ENCODE measurements at regions not wholly inside any gene's neighbourhood (a gene's known extent, or its start where the extent isn't known, plus 50 kb on each side); places are given as distances from the start of the nearest gene placed in this dataset.

DNA sequence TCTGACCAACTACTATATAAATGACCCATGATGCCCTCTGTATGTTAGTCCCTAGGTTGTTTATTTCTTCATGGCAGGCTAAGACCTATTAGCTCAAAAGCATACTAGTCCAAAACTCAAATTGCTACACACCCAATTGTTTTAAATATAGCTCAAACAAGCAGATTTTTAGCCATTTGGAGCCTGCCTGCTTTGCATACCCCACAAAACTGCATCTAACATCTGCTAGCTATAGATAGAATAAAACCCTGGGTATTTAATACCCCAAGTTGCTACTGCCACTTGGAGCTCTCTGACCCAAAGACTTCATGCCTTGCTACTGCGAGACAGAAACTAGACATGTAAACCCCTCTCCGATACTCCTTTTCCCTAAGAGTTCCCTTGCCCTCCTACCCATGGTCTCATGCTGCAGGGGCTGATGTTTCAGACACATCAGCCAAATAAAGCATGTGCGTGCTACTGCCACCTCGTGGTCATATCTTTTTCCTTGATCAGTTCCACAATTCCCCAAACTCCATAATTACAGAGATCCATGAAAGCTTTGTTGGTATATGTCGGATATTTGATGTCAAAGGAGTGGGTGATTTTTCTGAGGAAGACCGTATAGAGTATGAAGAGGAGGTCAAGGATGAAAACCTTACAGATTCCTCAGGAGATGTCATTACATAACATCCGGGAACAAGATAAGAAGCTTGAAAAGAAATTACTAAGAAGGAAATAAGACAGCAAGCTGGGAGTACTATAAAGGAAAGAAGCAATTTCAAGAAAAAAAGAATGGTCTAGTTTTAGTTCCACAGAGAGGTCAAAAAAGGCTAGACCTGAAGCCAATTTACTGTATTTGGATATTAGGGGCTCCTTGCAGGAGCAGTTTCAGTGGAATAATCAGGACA, 386.6 kb downstream of the SH2D4B start:
- Histone ChIP-seq H3K4me3 (no peak overlapping the region), H3K27me3 (ENCODE audit: low read depth) (peaks cover 34% of the 10 kb centered on the region), H3K27ac (replicated peaks) (no peak overlapping the region), H3K36me3 (no peaks in the 10 kb centered on the region), H3K9me3 (replicated peaks) (peaks cover 13% of the 10 kb centered on the region), H3K4me1 (no peaks in the 10 kb centered on the region)
- TF ChIP-seq, protein P1, sequence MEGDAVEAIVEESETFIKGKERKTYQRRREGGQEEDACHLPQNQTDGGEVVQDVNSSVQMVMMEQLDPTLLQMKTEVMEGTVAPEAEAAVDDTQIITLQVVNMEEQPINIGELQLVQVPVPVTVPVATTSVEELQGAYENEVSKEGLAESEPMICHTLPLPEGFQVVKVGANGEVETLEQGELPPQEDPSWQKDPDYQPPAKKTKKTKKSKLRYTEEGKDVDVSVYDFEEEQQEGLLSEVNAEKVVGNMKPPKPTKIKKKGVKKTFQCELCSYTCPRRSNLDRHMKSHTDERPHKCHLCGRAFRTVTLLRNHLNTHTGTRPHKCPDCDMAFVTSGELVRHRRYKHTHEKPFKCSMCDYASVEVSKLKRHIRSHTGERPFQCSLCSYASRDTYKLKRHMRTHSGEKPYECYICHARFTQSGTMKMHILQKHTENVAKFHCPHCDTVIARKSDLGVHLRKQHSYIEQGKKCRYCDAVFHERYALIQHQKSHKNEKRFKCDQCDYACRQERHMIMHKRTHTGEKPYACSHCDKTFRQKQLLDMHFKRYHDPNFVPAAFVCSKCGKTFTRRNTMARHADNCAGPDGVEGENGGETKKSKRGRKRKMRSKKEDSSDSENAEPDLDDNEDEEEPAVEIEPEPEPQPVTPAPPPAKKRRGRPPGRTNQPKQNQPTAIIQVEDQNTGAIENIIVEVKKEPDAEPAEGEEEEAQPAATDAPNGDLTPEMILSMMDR (IDR thresholded peaks at IDR 0.05; ENCODE audit: borderline replicate concordance): peak; percentile 77
- no peak for DNase-seq
- intact Hi-C loops (cut with micrococcal nuclease): loop anchor here (10.0 kb wide), 1 partner anchor 260 kb away; no protein-coding TSS in a partner anchor

DNA sequence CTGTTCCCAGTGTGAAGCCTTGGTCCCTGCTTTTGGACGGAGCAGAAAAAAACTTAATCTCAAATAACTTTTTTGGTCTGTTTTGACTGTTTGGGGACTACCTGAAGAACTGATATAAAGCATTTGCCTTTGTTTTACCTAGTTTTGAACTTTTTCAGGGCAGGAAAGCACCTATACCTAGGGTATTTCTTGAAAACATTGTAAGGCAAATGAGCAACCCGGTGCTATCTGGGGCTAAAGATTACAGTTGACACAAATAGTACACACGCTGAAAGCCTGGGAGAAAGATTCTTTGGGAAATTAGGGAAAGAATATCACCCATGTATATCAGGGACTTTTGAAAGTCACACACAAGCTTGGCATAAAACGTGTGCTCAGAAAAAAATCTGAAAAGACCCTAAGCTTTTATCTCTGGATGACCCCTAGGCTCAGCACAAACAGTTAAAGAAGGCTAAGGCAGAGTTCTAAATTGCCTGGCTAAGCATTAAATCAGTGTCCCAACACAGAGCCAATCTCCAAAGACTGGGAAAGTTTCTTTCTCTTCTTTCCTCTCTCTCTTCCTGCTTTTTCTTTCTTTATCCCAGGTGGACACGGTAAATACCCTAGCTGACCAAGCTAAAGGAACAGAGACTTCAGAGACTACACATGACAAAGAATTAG, 389.8 kb downstream of the SH2D4B start:
- intact Hi-C loops (cut with micrococcal nuclease): loop anchor here (10.0 kb wide), 1 partner anchor 263 kb away; no protein-coding TSS in a partner anchor
- TF ChIP-seq, protein P1 (IDR thresholded peaks at IDR 0.05; ENCODE audit: borderline replicate concordance): no peak
- Histone ChIP-seq H3K27me3 (ENCODE audit: low read depth) (peaks cover 10% of the 10 kb centered on the region), H3K9me3 (replicated peaks) (peaks cover 13% of the 10 kb centered on the region), H3K36me3 (no peaks in the 10 kb centered on the region), H3K4me1 (no peaks in the 10 kb centered on the region), H3K4me3 (no peak overlapping the region), H3K27ac (replicated peaks) (no peak overlapping the region)
- no peak for DNase-seq

DNA sequence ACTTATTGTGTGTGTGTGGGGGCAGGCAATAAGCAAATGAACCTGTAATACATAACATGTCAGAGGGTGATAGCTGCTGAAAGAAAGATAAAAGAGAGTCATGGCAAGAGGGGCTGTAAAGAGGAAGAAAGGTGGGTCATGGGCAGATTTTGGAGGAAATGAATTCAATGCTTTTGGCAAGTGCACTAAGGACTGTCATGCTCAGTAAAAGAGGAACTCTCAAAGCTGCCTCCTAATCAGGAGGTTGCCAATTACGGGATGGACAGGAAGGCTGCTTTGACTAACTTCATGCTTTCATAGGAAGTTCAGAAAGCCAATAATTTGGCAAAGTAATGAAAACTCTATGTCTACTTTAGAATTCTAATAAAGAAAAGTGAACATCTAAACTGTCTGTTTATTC, 401.2 kb downstream of the SH2D4B start:
- Histone ChIP-seq H3K27me3 (ENCODE audit: low read depth) (no peaks in the 10 kb centered on the region), H3K4me1 (no peaks in the 10 kb centered on the region), H3K4me3 (no peak overlapping the region), H3K36me3 (no peaks in the 10 kb centered on the region), H3K27ac (replicated peaks) (no peak overlapping the region), H3K9me3 (replicated peaks) (no peaks in the 10 kb centered on the region)
- TF ChIP-seq, protein P1 (IDR thresholded peaks at IDR 0.05; ENCODE audit: borderline replicate concordance): no peak
- DNase-seq: no peak
- intact Hi-C loops (cut with micrococcal nuclease): no loop called here

DNA sequence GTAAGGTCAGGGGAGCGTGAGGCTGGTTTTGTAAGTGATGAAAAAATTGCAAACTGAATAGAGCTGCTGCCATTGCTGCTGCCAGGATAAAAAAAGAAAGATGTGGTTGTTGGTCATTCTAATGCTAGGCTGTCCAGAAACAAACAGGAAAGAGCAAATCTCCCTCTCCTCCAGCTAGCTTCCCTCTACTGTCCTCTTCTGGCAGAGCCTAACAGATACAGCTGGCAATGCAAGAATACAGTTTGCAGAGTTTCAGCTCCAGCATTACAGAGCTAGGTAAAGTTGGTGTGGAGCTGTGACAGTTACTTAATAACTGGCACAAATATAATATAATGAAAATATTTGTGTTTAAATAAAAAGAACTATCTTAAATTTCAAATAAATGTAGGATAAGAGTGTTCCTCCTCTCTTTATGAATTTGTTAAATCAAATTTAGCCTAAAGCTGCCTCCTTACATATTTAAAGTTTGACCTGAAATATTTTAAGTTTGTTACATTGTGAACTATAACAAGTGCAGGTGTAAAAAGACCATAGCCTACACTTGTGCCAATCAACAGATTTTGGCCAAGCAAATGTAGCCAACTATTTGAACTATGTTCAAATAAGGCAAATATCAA, 407.7 kb downstream of the SH2D4B start:
- no peak overlapping the region for H3K27ac ChIP-seq (replicated peaks)
- H3K36me3 ChIP-seq: no peaks in the 10 kb centered on the region
- DNase-seq: no peak

DNA sequence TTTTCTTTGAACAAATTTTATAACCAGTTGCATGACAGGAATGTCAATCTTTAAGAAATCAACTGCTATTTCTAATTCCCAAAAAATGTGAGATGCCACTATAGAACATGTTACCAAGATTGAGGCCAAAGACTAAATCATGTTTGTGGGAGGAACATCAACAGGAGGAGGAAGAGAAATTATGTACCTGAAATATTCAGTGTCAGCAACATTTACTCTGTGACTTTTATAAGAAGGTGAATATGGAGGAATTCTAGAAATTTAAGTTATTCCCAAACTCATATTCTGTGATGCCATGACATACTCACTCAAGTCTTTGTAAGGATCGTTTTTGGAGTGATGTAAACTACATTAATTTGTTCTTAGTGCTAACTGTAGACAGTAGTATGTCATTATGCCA, 408.4 kb downstream of the SH2D4B start:
- H3K27me3 ChIP-seq (ENCODE audit: low read depth): no peaks in the 10 kb centered on the region
- intact Hi-C loops (cut with micrococcal nuclease): no loop called here
- no peaks in the 10 kb centered on the region for H3K36me3 ChIP-seq
- no peaks in the 10 kb centered on the region for H3K9me3 ChIP-seq (replicated peaks)
- TF ChIP-seq, protein P1 (IDR thresholded peaks at IDR 0.05; ENCODE audit: borderline replicate concordance): no peak
- H3K4me1 ChIP-seq: peaks cover 10% of the 10 kb centered on the region
- no peak overlapping the region for H3K27ac ChIP-seq (replicated peaks)
- DNase-seq: no peak
- H3K4me3 ChIP-seq: no peak overlapping the region

More for the DNA sequence above, 407.7 kb downstream of the SH2D4B start:
- Histone ChIP-seq H3K4me3 (no peak overlapping the region), H3K27me3 (ENCODE audit: low read depth) (no peaks in the 10 kb centered on the region), H3K4me1 (peaks cover 10% of the 10 kb centered on the region), H3K9me3 (replicated peaks) (no peaks in the 10 kb centered on the region)
- intact Hi-C loops (cut with micrococcal nuclease): no loop called here
- TF ChIP-seq, protein P1 (IDR thresholded peaks at IDR 0.05; ENCODE audit: borderline replicate concordance): peak; percentile 61
